AG20443 (cell line): ENCODE measurements at regions not wholly inside any gene's neighbourhood (a gene's known extent, or its start where the extent isn't known, plus 50 kb on each side); places are given as distances from the start of the nearest gene placed in this dataset.
A peak's percentile ranks its signal among the peaks of the same experiment; 100 is the strongest.

ENCODE experiments used
- DNase-seq: peaks from one replicate; pipeline ENCODE4 v3.0.0; 2012; ENCODE audit warnings: low spot score, mixed read lengths

DNA sequence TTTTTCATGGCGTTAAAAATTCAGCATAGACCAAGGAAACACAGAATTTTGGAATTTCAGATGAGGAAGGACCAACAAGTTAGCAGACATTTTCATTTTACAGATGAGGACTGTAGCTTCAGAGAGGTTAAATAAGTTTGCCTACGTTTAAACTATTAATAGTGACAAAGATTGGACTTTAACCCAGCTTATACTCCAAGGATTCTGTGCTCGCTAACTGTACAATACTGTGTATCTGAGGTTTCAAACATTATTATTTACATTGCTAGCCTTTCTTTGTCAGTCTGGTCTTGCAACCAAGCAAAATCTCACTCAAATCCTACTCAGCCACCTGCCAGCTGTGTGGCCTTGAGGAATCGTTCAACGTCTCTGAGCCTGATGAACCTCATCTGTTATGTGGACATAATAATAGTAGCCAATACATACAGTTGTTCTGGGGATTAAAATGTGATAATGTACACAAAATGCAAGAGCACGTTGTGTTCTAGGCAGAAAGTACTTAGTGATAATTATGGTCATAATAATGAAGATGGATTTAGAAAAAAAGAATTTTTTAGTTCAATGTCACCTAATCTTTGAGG lies 462.4 kb upstream of the TRIB2 start:
- DNase-seq: no peak

DNA sequence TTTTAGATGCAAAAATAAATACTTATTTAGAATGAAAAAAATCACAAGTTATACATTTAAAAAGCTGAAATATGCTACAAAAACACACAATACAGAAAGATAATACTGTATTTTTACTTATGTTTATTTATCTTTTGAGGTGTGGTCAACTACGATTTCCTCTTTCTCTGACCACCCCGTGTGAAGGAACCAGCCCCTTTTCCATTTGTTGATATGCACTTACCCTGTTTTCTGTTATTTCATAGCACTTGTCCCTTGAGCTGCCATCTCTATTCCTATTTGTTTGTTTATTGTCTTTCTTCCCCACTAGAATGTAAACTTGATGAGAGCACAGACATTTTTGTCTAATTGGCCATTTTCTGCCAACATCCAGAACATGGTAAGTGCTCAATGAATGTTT lies 460.5 kb upstream of the TRIB2 start:
- no peak for DNase-seq

DNA sequence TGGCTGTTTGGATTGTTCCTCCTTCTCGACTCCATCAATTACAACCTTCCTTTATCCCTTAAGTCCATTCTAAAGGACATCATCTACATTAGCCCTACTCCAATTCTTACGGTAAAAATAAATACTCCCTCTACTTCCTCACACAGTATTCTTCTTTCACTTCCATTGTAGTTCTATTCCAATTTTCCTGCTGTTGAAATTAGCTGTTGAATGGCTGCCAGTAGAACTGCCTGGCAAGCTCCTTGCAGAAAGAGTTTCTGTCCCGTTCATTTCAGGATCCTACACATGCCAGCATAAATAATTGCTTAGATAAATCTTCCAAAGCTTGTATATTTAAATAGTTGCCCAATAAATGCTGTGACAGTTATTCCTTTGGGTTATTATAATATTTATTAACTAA lies 459.3 kb upstream of the TRIB2 start:
- no peak for DNase-seq

DNA sequence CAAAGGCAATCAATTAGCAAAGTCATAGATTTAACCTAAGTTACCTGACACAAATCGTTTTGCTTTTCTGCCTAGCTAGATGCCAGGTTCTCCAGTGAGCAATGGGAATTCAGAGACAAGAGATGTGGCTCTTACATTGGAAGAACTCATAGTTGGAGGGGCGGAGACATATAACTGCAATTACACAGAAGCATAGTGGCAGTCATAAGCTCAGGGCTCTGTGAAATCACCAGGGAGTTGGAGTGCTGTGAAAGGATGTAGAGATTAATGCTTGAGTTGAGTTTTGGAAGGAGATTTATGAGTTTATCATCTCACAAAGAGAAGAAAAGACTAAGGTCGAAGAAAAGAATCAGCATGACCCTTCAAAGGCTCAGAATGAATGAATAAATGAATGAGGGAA lies 457.2 kb upstream of the TRIB2 start:
- DNase-seq: no peak

DNA sequence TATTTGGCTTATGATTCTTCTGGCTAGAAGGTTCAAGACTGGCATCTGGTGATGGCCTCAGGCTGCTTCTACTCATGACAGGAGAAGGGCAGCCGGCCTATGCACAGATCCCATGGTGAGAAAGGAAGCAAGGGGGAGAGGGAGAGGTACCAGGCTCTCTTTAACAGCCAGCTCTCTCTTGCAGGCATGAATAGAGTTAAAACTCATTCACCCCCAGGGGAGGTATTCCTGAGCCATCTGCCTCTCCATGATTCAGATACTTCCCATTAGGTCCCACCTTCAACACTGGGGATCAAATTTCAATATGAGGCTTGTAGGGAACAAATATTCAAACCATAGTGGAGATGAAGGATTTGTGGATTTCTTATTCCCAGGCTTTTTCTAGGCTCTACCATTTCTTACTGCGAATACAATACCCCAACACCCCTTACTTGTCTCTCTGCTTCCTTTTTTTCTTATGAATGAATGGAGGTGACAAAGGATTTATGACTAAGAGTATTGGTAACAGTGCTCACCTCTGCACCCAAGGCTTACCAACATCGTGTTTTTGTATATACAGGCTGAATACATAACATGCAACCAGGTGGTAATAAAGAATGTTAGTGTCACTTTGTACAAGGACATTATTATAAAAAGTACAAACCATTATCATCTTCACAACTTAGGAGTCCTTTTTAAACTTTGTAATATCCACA lies 454.6 kb upstream of the TRIB2 start:
- no peak for DNase-seq

DNA sequence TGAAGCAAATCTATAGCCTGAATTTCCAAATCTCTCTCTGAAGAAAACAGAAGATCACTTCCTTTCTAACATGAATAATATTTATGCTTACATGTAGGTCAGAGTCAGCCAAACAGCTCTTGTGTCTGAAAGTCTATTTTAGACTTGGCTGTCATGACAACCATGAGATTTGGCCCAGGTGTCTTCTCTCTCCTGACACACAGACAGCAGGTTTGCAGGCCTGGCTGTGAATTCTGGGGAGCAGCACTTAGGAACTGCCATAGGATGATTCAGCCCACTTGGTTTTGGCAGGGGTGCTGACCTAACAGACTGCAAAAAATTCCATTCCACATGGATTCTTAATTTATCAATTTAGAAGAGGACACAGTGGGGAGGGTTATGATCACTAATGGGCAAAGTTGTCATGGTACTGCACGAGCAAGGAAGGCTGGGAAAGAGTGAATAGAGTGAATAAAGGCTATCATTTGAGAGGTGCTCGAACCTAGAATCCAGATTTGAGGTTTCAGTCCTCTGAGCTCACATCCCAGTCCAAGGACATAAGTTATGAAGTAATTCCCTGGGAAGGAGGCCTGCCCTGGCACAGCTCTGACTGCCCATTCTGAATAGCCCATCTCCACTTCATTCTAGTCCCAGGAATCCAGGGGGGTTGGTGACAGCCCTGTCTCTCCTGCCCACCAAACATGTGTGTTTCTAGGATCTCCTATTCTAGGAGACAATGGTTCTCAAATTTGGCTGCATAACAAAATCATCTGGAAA lies 453.9 kb upstream of the TRIB2 start:
- DNase-seq: peak; percentile 62

DNA sequence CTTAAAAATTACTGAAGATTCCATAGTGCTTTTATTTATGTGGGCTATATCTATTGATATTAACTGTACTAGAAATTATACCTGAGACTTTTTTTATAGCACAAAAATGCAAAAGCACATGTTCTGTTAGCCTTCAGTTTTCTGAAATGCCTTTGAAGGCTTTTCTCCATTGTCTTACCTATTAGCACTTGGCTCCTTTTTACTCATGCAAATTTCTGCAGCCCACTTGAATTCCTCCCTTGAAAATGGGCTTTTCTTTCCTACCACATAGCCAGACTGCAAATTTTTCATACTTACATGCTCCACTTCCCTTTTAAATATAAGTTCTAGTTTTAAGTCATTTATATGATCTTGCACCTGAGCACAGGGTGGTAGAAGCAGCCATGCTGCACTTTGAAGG lies 453.0 kb upstream of the TRIB2 start:
- DNase-seq: no peak

DNA sequence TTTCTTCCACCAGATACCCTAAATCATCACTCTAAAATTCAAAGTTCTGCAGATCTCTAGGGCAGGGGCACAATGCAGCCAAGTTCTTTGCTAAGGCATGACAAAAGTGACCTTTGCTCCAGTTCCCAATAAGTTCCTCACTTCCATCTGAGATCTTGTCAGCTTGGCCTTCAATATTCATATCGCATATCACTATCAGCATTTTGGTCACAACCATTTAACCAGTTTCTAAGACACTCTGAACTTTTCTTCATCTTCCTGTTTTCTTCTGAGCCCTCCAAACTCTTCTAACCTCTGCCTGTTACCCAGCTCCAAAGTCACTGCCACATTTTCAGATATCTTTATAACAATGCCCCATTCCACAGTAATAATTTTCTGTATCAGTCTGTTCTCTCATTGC lies 452.6 kb upstream of the TRIB2 start:
- no peak for DNase-seq

DNA sequence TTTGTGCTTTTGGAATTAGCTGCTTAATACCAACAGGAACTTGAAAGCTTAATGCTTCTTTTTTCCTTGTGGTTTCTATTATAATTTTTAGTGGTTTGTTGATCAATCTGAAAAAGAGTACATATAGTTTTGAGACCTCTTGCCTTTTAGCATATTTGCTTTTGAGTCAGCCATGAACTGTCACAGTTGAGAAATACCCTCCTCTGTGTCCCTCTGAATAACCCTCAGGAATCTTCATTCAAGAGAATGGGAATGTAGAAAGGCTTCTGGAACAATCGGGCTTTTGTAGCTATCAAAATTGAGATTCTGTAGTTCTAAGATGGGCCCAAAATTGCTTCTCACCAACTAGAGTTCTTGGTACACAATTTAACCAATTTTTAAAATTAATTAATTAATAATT lies 451.1 kb upstream of the TRIB2 start:
- no peak for DNase-seq

DNA sequence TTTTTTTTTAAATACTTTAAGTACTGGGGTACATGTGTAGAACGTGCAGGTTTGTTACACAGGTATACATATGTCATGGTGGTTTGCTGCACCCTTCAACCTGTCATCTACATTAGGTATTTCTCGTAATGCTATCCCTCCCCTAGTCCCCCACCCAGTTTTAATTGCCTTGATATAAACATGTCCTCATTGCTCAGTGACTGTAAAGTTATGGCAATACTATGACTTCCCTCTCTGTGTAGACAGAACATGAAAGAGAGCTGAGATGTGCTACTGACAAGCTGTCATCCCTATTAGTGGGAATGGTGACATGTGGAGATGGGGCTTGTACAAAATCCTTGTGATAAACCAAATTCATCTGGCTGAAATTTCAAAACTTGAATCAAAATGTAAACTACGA lies 449.7 kb upstream of the TRIB2 start:
- no peak for DNase-seq

DNA sequence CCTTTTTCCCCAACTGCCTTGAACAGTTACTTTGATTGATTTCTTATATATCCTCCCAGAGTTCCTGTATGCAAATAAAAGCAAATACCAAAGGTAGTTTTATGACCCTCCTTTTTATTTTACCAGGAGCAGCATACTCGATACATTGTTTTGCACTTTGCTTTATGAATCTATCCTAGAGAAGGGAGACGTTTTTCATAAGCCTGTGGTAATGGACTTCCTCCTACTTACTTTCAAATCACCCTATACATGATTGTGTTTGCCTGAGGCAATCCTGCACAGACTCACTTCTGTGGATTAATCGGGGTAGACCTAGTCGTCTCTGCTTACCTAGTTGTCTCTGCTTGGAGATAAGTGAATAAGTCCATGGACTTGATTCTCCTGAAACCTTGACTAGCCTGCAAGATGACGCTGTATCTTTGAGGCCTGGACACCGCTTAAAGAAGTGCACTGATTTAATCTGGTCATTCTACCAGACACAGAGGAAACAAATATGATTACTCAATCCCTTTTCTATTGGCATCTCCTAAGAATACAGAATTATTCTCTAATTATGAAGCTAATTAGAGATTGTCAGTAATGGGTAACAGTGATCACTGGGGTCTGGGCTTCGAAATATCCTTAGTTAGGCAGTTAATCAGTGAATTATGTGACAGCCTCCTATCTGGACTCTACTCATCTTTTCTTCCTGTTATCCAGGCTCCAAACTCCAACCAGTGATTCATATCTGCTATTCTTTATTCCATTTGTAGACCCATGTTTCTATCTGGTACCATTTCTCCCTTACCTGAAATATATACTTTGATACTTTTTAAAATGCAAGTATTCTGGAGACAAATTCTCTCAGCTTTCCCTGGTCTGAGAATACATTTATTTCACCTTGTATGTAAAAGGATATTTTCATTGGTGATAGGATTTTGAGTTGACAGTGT lies 447.4 kb upstream of the TRIB2 start:
- DNase-seq: no peak

DNA sequence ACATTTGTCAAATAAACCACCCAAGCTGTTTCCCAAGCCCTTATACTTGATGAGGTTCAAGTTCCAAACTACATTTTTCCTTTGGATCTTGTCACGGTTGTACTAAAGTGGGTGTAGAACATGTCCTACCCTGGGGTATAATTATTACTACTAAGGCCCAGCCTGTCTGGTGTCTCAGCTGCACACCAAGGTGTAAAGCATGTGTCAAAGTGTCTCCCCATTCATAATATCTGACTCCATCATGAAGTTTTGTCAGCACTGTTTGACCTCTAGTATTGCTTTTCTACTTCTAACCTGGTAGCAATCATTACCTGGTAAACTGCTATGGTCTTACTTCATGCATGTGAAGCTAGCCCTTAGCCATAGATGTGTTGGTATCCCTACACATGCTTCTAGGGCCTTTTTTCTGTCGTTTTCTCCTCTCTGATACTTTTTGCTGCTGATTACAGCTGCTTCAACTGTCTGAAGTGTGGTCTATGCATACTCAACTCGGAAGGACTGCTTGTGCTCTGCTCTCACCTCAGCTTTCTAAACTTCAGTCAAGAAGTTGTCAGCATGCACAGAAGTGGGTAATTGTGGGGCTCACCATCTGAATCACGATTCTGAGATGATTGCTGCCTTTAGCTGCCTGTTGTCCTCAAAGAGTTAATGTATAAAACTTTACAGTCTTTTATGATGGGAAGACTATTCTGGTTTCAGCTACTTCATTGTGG lies 445.7 kb upstream of the TRIB2 start:
- no peak for DNase-seq

DNA sequence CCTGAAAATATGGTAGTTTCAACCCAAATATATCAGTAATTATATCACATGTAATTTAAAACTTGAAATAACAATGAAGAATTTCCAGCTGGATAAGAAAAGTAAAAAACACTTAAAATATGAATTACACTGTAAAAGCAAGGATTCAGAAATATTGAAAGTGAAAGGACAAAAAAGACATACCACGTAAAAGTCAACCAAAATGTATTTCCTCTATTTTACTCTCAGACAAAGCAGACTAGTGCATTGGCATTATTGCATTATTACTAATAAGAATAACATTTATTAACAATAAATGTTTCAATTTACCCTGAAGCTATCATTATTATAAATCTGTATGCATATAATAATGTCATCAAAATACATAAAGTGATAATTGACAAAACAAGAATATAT lies 445.1 kb upstream of the TRIB2 start:
- DNase-seq: no peak

DNA sequence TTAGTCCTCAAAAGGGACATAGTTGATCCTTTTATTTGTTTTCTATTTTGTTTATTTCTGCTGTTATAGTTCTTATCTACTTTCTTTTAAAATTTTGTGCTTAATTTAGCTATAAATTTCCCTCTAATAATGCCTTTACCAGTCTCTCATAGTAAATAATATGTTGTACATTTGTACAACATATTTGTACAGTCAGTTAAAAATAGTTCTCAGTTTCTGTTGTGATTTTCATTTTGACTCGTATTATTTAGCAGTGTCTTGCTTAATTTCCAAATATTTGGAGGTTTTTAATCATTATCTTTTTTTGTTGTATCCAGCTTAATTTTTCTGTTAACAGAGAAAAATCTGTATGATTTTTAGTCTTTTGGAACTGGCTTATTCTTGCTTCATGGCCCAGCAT lies 443.6 kb upstream of the TRIB2 start:
- no peak for DNase-seq

DNA sequence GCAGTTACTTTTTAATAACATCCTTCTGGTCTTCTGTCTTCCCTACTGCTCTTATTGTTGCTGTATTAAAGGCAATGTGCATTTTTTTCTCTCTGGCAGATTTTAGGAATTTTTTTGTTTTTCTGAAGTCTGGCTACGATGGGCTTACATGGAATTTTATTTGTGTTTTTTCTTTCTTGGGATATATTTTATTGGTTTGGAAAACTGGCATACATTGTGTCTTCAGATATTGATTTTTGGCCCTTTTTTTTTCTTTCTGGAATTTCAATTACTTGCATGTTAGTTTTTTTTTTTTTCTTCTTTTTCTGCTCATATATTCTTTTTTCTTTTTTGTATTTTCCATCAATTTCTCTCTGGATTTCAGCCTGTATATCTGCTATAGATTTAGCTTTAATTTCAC lies 442.1 kb upstream of the TRIB2 start:
- DNase-seq: no peak

DNA sequence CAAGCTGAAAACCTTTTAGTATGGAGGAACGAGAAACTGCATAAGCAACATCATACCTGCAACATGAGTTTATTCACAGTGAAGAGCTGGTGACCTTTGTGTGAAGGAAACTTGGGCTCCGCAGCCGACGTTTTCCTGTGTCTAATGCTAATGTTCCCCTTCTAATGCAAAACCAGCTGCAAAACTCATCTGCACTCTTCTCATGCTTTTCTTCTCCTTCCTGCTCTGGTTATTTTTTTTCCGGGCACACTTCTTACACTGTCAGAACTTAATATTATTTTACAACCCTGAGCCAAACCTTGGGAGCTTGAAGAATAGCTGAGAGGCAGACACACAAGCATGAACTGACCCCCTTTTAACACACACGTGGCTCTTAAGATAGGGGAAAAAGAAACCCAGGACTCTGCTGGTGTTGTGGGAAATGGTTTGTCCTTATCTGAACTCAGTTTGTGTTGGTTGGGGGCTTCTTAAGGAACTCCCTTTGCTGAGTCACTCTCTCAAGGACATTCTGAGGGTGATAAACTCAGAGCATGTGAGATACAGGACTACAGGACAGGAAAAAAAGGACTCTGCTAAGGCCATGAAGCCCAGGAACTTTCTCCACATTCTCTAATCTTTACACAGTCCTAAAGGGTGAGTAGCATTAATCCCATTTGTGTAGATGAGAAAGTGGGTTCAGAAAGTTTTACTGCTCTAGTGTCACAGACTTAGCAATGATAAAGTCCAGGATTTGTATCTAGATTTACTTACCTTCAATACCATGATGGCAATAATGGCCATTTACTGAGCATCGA lies 439.3 kb upstream of the TRIB2 start:
- DNase-seq: no peak

DNA sequence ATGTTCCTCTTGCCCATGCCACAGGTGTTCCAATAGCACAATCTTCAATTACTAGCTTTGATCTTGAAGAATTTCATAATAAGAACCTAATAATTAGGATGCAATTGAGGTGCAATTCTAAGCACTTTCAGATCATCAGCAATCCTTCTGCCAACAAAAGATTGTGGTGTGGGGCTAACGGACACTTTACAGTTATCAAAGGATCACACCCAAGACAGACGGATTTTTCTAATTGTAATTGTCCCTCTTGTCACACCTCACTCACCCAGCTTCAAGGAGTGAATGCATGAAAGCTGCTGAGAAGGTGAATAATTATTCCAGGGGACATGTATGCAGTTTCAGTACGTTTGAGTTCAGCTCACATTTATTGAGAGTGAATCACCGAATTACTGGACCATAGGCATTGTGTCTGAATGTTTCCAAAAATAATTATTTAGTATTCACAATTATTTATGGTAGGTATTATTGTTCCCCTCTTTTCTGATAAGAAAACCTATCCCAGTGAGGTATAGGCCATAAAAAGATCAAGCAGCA lies 438.5 kb upstream of the TRIB2 start:
- DNase-seq: no peak

DNA sequence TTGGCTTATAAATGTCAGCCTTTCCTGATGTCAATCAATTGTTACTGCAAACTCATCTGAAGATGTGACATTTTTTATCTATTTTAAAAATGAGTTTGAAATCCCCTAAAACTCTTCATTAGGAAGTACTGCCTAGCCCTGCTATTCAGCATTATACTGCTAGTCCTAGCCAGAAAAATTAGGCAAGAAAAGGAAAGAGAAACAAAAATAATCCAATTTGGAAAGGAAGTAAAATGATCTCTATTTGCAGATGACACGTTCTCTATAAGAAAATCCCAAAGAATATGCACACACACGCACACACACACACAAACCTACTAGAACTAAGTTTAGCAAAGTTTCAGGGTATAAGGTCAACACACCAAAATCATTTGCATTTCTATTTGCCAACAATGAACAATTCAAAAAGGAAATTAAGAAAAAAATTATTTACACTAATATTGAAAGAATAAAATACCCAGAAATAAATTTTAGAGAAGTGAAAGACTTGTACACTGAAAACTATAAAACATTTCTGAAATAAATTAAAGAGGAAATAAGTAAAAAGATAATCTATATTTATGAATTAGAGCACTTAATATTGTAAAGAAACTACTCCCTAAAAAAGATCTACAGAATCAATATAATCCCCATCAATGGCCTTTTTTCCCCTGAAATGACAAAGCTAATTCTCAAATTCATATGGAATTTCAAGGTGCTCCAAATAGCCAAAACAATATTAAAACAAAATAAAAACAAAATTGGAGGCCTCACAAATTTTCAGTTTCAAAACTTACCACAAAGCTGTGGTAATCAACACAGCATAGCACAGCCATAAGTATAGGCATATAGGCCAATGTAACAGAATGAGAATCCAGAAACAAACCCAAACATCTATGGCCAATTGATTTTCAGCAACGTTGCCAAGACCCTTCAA lies 433.7 kb upstream of the TRIB2 start:
- no peak for DNase-seq

DNA sequence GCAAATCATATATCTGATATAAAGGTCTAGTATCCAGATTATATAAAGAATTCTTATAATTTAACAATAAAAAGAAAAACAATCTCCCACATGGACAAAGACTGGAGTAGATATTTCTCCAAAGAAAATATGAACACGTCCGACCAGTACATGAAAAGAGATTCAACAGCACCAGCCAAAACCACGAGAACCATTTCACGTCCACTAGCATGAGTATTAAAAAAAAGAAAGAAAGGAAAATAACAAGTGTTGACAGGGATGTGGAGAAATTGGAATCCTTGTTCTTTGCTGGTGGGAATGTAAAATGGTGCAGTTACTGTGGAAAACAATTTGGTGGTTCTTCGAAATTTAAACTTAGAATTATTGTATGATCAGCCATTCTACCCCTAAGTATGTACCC lies 432.7 kb upstream of the TRIB2 start:
- DNase-seq: no peak

DNA sequence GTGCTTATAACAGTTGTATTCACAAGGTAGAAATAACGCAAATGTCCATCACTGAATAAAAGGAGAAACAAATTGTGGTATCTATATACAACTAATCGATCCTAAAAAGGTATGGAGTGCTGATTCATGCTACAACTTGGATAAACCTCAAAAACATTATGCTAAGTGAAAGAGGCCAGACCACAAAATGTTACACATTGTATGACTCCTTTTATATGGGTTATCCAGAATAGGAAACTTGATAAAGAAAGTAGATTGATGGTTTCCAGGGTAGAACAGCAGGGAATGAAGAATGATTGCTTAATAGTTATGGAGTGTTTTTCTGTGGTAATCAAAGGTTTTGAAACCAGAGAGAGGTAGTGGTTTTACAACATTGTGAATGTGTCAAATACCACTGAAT lies 432.2 kb upstream of the TRIB2 start:
- DNase-seq: no peak
